NCI-H748 (cell line): ENCODE measurements at regions not wholly inside any gene's neighbourhood (a gene's known extent, or its start where the extent isn't known, plus 50 kb on each side); places are given as distances from the start of the nearest gene placed in this dataset.

Source experiments
- DNase-seq: peaks from one replicate; lab custom pipeline; 2025; ENCODE audit not compliant: unreplicated experiment; lab: John Stamatoyannopoulos, UW

DNA sequence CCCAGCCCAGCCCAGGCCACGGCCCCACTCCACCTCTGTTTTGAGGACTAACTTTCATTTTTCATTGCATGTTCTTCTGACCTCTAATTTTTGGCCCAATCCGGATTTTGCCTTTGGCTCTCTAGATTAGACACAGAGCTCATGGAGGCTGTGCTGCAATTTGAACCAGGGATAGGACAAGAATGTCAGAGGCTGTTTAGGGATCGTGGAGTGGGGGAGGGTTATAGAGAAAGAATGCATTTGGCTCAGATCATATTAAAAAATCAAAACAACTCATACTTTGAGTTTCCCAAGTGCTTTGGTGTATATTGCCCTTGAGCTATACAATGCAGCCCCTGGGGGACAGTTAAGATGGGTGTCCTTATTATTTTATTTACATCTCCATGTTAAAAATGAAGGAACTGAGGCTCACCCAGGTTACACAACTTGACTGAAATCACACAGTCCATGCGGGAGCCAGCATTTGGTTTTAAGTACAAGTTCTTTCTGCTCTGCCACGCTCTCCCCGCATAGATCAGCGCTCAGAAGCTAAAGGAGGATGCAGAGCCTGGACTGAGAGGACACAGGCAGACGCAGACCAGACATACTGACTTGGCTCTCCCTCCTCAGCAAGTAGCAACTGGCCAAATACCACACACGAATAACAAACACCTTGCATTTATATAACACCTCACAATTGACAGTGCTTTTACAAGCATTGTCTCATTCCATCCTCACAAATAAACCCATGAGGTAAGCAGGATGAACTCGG is 126.4 kb upstream of the RAI14 start:
- DNase-seq: no peak

DNA sequence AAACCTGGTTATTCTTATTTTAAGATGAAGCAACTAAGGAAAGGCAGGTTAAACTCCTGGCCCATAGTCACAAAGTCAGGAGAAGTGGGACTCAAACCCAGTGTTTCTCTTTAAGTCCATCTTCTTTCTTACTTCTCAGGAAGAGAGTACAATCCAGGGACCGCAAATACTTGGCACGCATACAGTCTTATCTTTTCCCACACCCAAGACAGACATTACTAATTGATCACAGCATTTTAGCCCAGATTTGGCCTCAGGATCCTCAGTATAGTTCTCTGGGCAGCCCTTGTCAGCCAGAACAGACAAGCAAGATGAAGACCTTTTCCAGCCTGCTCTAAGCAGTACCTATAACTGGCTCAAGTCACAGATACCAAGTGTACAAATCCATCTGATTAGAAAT is 125.5 kb upstream of the RAI14 start:
- DNase-seq: no peak

DNA sequence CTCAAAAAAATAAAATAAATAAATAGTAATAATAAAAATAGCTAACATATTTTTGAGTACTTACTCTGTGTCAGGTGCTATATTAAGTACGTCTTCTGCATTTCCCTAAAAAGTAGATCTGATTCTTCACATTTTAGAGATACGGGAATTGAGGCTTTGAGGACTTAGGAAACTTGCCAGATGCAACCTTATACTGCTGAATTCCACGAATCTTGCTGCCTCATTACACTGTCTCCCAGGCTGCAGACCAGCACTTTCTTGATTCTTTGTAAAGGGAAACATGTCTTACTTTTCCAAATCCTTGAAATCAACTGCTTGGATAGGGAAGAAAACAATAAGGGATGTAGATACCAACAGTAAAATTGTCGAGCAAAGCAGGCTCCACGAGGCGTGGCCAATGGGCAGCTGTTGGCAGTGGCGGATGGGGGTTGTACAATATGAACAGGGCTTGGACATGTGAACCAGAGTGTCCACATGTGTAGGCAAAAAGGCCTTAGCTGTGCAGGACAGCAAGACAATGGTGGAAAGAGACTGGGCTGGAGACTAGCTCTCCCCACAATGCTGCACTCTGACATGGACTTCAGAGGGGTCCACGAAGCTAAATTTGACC is 124.3 kb upstream of the RAI14 start:
- no peak for DNase-seq

DNA sequence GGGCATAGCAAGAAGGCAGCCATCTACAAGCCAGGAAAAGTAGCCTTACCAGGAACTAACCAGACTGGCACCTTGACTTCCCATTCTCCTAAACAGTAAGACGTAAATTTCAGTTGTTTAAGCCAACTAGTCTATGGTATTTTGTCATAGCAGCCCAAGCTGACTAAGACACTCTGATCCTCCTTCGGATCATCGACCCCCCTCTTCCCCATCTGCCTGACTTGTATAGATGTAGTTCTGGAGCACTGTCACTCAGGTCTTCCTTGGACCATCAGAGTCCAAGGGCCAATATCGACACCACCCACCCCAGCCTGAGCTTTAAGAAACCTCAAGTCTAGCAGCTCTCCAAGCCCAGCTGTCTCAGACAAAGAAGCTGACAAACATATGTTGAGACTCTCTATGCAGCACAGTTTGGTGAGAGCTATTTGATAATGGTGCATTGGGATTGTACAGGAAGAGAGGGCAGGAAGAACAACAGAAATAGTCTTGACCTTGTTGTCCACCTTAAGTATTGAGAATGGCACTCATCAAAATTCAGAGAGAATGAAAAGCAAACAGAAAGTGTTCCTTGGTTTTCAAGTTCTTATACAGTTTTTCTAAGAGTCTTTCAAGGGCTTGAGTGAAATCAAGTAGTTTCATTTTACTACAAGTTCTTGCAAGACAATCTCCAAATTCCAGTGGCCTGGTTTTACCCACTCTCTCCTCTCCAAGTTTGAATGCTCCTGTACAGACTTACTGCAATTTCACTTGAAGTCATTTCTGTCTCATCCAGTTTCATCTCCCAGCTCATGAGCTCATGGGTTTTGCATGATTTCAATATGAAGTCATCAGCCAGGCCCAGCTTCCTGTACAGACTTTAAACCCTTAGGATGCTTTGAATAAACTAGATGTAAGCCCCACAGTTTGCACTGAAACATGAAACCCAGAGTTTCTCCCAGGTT is 122.3 kb upstream of the RAI14 start:
- DNase-seq: no peak

DNA sequence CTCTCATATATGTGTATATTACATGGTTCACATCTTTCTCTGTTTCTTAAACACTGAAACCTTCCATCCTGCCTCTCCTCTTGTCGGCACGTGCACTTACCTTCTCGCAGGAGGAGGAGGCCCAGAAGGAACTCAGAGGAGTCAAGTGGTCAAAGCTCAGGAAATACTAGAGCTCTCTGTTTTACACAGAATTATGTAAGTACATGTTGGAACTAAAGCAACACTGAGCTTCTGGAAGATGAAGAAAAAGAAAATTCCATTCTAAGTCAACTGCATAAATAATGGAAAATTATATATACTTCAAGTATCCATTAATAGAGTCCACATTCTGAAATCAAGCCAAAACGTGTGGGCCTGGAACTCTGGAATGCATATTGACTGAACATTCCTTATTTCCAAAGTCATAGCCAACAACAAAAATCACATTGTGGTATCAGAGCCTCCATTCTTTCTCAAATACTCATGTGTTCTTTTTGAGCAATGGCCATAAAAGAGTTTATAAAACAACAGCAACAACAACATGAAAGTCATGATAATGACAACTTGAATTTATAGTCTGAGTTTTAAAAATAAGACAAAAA is 121.5 kb upstream of the RAI14 start:
- no peak for DNase-seq

DNA sequence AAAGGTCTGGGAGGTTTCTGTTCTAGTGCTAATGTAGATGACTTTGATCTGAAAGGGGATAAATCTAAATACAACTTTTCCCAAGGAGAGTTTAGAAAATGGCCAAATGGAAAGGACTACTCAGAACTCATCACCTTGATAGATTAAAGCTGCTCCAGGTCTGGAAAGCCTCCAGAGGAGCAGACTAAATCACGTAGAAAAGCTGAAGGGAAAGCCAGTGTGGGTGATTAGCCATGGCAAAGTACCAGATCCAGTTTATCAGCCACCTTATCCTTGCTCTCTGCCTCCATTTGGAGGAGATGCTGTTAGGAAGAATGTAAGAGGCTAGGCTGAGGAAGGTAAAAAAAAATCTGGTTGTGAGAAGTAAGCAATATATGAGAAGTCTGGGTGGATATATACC is 120.7 kb upstream of the RAI14 start:
- no peak for DNase-seq

DNA sequence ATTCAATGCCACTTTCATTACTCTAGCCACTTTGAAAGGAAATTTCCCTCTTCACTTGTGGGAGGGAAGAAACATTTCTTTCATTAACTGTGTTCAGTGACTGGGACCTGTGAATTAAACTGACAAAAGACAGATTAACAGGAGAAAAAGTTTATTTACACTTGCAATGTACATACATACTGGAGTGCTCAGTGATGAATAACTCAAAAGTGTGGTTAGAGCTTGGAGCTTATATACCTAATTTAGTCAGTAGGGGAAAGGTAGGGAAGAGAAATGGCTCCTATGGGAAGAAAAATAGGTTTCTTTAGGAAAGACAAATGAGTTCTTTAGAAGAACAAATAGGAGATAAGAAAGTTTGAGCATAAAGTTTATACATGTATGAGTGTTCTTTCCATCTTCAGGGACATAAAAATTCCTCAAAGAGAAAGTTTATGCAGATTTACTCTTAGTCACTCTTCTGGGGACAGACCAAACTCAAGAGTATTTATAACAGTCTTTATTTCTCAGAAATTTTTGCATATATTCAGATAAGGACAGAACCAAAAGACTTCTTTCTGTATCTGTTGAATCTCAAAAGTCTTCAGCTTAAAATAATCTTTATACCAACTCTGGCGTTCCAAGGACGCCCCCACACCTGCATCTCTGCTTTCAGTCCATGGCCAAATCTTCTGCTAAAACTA is 120.0 kb upstream of the RAI14 start:
- peak; percentile 39 for DNase-seq

DNA sequence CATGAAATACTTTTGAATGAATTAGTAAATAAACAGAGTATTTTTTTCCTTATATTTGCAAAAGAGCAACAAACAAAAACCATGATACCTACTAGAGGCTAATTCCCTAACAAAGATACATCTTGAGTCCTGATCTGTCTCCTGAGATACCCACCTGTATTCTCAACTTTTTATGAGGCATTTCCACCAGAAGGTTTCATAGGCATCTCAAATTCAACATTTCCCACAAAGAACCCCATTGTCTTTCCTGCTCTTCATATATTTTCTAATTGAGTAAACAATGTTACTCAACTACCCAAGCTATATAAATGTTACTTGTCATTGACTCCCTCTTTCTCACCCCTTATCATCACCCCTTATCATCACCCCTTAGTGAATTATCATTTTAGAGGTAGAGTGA is 119.4 kb upstream of the RAI14 start:
- no peak for DNase-seq

DNA sequence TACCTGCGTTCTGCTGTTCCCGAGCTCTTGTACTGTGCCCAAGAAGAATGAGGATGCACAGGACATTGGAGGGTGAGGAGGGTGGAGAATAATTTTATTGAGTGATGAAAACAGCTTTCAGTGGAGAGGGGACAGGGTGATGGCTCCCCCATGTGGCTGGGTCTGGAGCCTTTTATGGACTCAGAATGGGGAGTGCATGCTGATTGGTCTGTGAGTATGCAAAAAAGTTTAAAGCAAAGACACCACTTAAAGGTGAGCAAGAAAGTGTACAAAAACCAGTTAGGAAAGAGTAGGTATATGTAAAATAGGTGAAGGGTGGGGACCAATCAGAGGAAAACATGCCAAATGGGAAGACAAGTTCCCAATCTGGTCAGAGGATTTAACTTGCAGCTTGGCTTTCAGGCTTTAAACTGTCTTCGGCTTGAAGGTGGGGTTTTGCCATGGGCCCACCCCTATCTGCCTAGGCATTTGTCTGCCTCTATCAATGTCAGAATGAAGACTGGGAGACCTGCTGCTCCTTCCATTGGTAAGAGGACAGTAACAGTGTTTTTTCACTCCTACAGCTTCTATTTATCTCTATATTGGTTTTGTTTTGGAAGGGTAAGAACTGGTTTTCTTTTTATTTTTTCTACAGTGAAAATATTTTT is 118.0 kb upstream of the RAI14 start:
- DNase-seq: no peak

DNA sequence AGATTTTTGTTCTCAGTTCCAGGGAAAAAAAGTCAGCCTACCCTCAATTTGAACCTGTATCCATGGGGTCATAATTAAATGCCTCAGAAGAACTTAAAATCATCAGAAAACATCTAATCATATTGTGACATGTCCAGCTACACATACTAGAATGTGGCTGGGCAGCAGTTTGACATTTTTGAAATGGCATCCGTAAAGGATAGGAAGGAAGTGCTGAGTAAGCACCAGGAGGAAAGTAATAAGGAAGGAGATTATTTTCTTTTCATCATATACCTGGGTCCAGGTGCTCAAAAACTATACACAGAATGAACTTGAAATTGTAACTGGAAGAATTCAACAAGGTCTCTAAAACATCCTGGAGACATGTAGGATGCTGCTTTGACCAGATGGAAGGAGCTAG is 116.9 kb upstream of the RAI14 start:
- no peak for DNase-seq

DNA sequence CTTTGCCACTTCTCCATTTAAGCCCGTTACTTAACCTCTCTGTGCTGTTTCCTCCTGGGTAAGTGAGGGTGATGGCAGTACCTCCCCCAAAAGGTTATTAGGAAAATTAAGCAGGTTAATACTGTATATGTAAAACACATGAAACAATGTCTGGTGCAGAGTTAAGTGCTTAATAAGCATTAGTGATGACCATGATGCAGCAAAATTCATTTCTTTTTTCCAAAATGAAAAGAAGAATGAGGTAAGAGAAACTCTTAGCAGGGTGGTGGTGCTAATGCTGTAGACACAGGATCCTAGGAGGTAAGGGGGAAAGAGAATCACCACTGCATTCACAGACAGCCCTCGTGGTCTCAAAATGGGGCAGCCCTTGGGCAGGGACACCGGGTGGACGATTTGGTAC is 115.1 kb upstream of the RAI14 start:
- no peak for DNase-seq

DNA sequence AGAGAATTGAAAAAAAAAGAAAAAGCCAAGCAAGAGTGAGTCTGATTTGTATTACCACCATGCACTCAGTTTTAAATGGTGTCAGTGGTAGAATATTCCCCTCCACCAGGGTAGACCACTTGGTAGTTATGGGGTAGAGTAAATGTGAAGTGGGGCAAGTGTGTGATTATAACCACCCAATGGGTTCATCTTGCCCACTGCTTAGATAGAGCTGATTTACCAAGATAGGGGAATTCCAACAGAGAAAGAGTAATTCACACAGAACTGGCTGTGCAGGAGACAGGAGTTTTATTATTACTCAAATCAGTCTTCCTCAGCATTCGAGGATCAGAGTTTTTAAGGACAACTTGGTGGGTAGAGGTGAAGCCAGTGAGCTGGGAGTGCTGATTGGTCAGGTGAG is 113.3 kb upstream of the RAI14 start:
- no peak for DNase-seq

DNA sequence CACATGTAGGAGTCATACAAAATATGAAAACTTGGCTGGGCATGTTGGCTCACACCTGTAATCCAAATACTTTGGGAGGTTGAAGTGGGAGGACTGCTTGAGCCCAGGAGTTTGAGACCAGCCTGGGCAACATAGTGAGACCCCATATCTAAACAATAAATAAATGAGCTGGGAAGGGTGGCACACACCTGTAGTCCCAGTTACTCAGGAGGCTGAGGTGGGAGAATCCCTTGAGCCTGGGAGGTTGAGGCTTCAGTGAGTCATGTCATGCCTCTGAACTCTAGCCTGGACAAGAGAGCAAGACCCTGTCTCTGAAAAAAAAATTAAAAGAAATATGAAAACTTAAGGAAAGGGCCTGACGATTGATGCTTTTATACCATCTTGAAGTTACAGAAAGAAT is 112.4 kb upstream of the RAI14 start:
- DNase-seq: no peak

DNA sequence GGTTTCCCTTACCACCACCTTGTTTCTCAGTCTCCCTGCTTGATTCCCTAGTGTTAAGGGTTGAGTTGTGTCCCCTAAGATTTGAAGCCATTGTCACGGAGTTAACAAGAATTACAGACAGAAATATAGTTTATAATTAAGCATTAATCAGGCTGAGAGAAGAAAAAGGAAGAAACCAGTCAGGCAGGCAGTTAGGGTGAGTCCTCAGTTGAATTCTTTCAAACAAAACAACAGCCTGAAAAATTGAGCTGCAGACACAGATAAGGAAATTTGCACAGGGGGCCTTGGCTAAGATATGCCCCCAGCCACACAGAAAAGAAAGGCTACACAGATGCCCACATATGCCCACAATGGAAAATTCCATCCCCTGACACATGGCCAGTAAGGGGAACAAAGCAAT is 111.7 kb upstream of the RAI14 start:
- no peak for DNase-seq

DNA sequence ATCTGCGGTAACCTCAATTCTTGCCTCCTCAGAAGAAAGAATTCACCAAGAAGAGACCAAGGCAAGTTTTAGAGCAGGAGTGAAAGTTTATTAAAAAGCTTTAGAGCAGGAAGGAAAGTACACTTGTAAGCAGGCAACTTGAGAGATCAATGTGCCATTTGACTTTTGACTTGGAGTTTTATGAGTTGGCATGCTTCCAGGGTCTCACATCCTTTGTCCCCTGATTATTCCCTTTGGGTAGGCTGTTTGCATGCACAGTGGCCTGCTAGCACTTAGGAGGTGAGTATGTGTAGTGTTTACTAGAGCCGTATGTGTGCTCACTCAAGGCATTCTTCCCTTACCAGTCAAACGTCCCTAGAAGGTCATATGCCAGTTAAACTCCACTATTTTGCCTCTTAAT is 111.0 kb upstream of the RAI14 start:
- no peak for DNase-seq

DNA sequence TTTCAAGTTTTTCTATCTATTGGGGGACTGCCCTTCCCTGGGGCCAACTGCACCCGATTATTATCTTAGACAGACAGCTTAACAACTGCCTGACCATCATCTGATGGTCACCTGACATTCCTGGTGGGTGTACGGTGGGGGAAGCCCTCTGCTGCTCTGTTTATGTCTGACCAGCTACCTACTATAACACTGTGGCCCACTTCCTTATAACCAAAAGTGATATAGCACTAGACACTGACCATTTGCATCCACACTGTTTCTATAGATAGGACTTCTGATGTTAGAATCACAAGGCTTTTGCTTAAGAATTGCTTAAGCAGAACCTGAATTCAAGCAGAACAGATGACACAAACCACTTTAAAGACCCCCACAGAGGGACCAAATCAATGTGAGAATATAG is 110.5 kb upstream of the RAI14 start:
- DNase-seq: no peak

DNA sequence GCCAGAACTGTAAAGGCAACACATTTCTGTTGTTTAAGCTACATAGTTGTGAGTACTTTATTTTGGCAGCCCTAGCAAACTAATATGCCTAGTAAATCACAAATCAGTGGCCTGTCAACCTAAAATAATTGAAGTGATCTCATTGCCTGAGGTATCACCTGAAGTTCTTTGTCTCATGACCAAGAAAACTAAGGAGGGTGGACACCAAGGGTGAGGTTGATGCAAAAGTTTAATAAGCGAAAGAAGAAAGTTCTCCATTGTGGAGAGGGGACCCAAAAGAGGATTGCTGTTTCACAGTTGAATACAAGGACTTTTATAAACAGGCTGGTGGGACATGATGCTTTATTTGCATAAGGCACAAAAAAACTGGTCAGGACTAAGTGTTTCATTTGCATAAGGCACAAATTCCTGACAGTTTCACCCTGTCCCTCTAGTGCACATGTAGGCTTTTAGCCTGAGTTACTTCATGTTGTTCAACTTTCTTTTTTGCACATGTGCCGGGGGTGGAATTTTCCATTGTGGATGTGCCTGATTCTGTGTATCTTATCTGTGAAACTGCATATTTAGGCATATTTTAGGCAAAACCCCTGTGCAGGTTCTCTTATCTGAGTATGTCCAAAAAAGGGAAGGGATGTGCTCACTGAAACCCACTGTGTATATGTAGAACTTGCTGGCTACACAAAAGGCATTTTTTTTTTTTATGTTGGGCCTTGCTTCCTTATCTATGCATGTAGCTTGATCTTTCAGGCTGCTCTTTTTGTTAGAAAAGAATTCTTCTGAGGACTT is 108.6 kb upstream of the RAI14 start:
- DNase-seq: peak; percentile 40

DNA sequence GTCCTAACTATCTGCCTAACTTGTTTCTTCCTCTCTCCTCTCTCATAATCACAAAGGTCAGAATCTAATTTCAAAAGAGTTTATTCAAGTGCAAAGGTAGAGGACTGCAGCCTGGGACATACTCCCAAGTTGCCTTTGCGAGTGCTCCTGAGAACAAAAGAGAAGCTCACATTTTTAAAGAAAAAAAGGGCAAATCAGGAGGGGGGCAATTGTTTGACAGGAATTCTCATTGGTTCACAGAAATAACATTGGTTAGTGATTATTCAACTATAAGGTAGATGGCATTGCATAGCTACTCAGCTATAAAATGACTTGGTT is 108.1 kb upstream of the RAI14 start:
- DNase-seq: no peak

DNA sequence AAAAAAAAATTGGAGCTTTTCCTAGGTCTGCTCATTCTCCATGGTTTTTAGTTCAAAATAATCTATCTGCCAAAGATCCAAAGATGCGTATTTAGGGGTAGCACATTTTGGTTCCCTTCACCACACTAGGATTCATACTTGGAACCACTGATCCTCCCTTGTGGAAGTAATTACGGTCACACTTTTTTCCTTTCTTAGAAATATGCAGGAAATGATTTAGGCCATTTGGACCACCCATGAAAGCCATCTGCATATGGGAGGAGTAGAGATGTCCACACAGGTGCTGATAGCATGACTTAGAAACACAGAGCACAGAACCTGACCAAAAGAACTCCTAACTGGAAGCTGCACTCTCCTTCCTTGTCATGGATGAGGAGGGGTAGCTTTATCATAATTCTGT is 105.9 kb upstream of the RAI14 start:
- DNase-seq: no peak

DNA sequence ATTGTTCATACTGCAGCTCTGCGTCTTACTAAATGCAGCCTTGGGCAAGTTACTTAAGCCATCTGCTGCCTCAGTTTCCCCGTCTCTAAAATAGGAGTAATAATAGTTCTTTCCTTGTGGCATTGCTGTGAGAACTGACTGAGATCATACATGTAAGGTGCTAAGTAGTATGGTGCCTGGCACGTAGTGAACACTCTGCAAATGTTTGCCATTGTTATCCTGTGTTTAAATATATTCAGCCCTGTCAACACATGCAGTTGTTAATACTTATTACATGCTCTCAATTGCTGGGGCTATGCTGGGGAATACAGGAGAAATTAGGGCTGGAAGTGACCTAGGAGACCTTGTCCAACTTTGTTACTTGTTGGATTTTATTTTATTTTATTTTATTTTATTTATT is 105.2 kb upstream of the RAI14 start:
- DNase-seq: peak; percentile 35
